ENCODE measurements at regions not wholly inside any gene's neighbourhood (a gene's known extent, or its start where the extent isn't known, plus 50 kb on each side); places are given as distances from the start of the nearest gene placed in this dataset.

GRCh38 chr11:92410526-92410925 lies 185.9 kb downstream of the FAT3 start:
- TF ChIP-seq TCF12 (IDR thresholded peaks at IDR 0.05; ENCODE audit: low read depth) (no peak), REST (IDR thresholded peaks at IDR 0.05; ENCODE audit: low read depth) (no peak), CEBPB (IDR thresholded peaks at IDR 0.05) (no peak), TAF1 (IDR thresholded peaks at IDR 0.05; ENCODE audit: low read depth) (no peak), USF1 (IDR thresholded peaks at IDR 0.05) (no peak), NFIC (IDR thresholded peaks at IDR 0.05) (no peak), TEAD4 (IDR thresholded peaks at IDR 0.05) (no peak)
